ENCODE measurements at regions not wholly inside any gene's neighbourhood (a gene's known extent, or its start where the extent isn't known, plus 50 kb on each side); places are given as distances from the start of the nearest gene placed in this dataset.

DNA sequence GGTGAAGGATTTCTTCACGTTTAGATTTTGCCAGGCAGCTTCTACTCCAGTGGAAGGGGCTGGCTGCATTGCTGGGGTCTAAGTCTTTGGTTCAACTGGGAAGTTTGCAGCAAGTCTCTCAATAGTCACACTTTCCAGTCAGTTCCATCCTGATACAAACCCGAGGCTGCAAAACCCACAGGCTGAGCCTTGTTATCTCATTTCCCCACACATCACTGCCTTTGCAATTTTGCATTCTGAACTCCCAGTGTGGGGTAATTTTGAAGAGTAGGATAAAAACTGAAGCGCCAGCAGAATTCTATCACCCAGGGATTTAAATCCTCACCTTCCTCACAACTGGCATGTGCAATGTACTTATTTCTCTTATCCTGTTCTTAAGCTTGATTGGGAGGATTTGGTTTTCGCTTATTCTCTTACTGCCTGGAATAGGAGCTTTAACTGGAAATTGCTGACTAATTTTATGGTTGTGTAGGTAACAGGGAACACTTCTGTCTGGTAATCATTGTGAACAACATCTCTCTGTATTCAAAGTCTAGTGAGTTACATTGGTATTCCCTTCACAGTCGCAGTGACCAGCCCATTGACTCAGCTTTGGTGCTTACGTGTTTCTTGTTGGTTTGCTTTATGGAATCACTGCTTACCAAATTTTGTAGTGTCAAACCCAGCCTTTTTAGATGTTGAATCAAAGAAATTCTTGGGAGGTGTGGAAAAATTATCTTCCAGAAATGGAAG, 142.0 kb upstream of the TOPAZ1 start:
- Histone ChIP-seq H4K20me1 (ENCODE audit: insufficient read depth) (peaks cover 13% of the 10 kb centered on the region), H3K27me3 (ENCODE audit: insufficient read depth) (no peaks in the 10 kb centered on the region), H3K79me2 (ENCODE audit: insufficient read depth) (no peaks in the 10 kb centered on the region), H3K9me2 (no peaks in the 10 kb centered on the region), H3K4me2 (no peak overlapping the region), H3F3A (replicated peaks; ENCODE audit: insufficient read depth) (no peaks in the 10 kb centered on the region), H3K36me3 (replicated peaks in 1 of 2; ENCODE audit: control insufficient read depth in 1 of 2, insufficient read depth in 2 of 2, low read length in 1 of 2) (peaks cover 0 to 6% of the 10 kb centered on the region in 2 experiments), H3K9ac (no peak overlapping the region), H2AFZ (ENCODE audit: low read depth) (no peak overlapping the region), H3K4me3 (ENCODE audit: low read depth in 2 of 2, low read length in 1 of 2) (no peak overlapping the region), H3K27ac (ENCODE audit: low read depth in 2 of 2, low read length in 1 of 2) (no peak overlapping the region), H3K4me1 (ENCODE audit: control insufficient read depth in 1 of 2, insufficient read depth in 2 of 2, low read depth in 1 of 2, low read length in 1 of 2) (peaks cover 0 to 3% of the 10 kb centered on the region in 2 experiments; a peak in 1 of 4 replicates), H3K9me3 (no peaks in the 10 kb centered on the region)
- ChIA-PET CTCF (no interaction called here), POLR2A (interaction anchor here (0.6 kb wide), 1 partner anchor 10 kb away, joined by 5 read pairs; no protein-coding TSS in a partner anchor)
- no peak for DNase-seq
- no peak for TF ChIP-seq EZH2phosphoT487 (IDR thresholded peaks at IDR 0.05; ENCODE audit: borderline replicate concordance, low read depth)
- TF ChIP-seq, protein P1, sequence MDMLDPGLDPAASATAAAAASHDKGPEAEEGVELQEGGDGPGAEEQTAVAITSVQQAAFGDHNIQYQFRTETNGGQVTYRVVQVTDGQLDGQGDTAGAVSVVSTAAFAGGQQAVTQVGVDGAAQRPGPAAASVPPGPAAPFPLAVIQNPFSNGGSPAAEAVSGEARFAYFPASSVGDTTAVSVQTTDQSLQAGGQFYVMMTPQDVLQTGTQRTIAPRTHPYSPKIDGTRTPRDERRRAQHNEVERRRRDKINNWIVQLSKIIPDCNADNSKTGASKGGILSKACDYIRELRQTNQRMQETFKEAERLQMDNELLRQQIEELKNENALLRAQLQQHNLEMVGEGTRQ (IDR thresholded peaks at IDR 0.05; ENCODE audit: borderline replicate concordance, low read depth, low read length) = no peak
- no peak for TF ChIP-seq MEF2A (IDR thresholded peaks at IDR 0.05; ENCODE audit: borderline replicate concordance, low read depth)
- TF ChIP-seq MXI1 (IDR thresholded peaks at IDR 0.05; ENCODE audit: low read depth, low read length) = no peak
- TF ChIP-seq, protein P2, sequence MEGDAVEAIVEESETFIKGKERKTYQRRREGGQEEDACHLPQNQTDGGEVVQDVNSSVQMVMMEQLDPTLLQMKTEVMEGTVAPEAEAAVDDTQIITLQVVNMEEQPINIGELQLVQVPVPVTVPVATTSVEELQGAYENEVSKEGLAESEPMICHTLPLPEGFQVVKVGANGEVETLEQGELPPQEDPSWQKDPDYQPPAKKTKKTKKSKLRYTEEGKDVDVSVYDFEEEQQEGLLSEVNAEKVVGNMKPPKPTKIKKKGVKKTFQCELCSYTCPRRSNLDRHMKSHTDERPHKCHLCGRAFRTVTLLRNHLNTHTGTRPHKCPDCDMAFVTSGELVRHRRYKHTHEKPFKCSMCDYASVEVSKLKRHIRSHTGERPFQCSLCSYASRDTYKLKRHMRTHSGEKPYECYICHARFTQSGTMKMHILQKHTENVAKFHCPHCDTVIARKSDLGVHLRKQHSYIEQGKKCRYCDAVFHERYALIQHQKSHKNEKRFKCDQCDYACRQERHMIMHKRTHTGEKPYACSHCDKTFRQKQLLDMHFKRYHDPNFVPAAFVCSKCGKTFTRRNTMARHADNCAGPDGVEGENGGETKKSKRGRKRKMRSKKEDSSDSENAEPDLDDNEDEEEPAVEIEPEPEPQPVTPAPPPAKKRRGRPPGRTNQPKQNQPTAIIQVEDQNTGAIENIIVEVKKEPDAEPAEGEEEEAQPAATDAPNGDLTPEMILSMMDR (IDR thresholded peaks at IDR 0.05) = no peak
- TF ChIP-seq, protein P3, sequence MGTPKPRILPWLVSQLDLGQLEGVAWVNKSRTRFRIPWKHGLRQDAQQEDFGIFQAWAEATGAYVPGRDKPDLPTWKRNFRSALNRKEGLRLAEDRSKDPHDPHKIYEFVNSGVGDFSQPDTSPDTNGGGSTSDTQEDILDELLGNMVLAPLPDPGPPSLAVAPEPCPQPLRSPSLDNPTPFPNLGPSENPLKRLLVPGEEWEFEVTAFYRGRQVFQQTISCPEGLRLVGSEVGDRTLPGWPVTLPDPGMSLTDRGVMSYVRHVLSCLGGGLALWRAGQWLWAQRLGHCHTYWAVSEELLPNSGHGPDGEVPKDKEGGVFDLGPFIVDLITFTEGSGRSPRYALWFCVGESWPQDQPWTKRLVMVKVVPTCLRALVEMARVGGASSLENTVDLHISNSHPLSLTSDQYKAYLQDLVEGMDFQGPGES (IDR thresholded peaks at IDR 0.05; ENCODE audit: low read depth, low read length) = no peak
- no peak for TF ChIP-seq RFX5 (IDR thresholded peaks at IDR 0.05; ENCODE audit: low read length)
- TF ChIP-seq JUND (IDR thresholded peaks at IDR 0.05) = no peak
- no peak for TF ChIP-seq FOXJ3 (CRISPR knock-in tag; IDR thresholded peaks at IDR 0.05)
- TF ChIP-seq EP300 (IDR thresholded peaks at IDR 0.05; ENCODE audit: borderline replicate concordance in 1 of 2, low read depth in 1 of 2, low read length in 1 of 2) = no peak
- no peak for TF ChIP-seq TAF1 (IDR thresholded peaks at IDR 0.05; ENCODE audit: borderline replicate concordance, low read depth, low read length)
- TF ChIP-seq, protein P4, sequence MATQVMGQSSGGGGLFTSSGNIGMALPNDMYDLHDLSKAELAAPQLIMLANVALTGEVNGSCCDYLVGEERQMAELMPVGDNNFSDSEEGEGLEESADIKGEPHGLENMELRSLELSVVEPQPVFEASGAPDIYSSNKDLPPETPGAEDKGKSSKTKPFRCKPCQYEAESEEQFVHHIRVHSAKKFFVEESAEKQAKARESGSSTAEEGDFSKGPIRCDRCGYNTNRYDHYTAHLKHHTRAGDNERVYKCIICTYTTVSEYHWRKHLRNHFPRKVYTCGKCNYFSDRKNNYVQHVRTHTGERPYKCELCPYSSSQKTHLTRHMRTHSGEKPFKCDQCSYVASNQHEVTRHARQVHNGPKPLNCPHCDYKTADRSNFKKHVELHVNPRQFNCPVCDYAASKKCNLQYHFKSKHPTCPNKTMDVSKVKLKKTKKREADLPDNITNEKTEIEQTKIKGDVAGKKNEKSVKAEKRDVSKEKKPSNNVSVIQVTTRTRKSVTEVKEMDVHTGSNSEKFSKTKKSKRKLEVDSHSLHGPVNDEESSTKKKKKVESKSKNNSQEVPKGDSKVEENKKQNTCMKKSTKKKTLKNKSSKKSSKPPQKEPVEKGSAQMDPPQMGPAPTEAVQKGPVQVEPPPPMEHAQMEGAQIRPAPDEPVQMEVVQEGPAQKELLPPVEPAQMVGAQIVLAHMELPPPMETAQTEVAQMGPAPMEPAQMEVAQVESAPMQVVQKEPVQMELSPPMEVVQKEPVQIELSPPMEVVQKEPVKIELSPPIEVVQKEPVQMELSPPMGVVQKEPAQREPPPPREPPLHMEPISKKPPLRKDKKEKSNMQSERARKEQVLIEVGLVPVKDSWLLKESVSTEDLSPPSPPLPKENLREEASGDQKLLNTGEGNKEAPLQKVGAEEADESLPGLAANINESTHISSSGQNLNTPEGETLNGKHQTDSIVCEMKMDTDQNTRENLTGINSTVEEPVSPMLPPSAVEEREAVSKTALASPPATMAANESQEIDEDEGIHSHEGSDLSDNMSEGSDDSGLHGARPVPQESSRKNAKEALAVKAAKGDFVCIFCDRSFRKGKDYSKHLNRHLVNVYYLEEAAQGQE (IDR thresholded peaks at IDR 0.05; ENCODE audit: low read depth, low read length) = no peak
- TF ChIP-seq RAD21 (IDR thresholded peaks at IDR 0.05; ENCODE audit: low read length) = no peak
- TF ChIP-seq RXRA (IDR thresholded peaks at IDR 0.05; ENCODE audit: borderline replicate concordance, low read depth) = no peak
- TF ChIP-seq NFIC (IDR thresholded peaks at IDR 0.05; ENCODE audit: borderline replicate concordance) = no peak
- TF ChIP-seq ELF1 (IDR thresholded peaks at IDR 0.05) = no peak
- no peak for TF ChIP-seq GABPA (IDR thresholded peaks at IDR 0.05; ENCODE audit: low read depth)
- 86% methylated on average over 6 of the region's 6 CpGs for WGBS (ENCODE audit: low lambda C conversion rate)
